Epithelial cell of proximal tubule (primary cell): ENCODE measurements at regions not wholly inside any gene's neighbourhood (a gene's known extent, or its start where the extent isn't known, plus 50 kb on each side); places are given as distances from the start of the nearest gene placed in this dataset.

Experiments used
- DNase-seq: peaks from one replicate; pipeline ENCODE4 v3.0.0-alpha.2; 2011; ENCODE audit warnings: low read depth
- H3K4me3 ChIP-seq: 2 replicates; pipeline ENCODE4 v1.5.1; 2011; ENCODE audit warnings: low read depth, mild to moderate bottlenecking, low read length
- TF ChIP-seq, protein P1 (sequence below): conservative IDR thresholded peaks from 2 replicates; pipeline ENCODE4 v1.5.1; 2012; ENCODE audit warnings: low read depth, mild to moderate bottlenecking, low read length

GRCh38 chr2:239581352-239581901 lies 180.6 kb upstream of the HDAC4 start:
- TF ChIP-seq, protein P1, sequence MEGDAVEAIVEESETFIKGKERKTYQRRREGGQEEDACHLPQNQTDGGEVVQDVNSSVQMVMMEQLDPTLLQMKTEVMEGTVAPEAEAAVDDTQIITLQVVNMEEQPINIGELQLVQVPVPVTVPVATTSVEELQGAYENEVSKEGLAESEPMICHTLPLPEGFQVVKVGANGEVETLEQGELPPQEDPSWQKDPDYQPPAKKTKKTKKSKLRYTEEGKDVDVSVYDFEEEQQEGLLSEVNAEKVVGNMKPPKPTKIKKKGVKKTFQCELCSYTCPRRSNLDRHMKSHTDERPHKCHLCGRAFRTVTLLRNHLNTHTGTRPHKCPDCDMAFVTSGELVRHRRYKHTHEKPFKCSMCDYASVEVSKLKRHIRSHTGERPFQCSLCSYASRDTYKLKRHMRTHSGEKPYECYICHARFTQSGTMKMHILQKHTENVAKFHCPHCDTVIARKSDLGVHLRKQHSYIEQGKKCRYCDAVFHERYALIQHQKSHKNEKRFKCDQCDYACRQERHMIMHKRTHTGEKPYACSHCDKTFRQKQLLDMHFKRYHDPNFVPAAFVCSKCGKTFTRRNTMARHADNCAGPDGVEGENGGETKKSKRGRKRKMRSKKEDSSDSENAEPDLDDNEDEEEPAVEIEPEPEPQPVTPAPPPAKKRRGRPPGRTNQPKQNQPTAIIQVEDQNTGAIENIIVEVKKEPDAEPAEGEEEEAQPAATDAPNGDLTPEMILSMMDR: no peak
- DNase-seq: no peak
- no peak overlapping the region for H3K4me3 ChIP-seq

DNA sequence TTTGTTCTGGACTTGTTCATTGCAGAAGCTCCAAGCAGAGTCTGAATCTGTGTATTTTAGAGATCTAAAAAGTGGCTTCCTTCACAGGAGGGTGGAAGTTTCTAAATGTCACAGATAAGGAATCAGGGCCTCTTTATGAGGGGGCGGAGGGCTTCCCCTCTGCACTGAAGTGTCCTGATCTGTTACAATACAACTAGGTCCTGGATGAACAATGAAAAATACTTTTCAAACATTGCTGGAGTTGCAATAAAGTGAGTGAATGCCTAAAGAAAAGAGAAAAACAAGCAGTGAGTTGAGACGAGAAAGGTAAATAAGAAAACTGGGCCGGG lies 179.3 kb upstream of the HDAC4 start:
- DNase-seq: no peak
- TF ChIP-seq, protein P1: no peak
- no peak overlapping the region for H3K4me3 ChIP-seq

- H3K4me3 ChIP-seq: no peak overlapping the region
- TF ChIP-seq, protein P1: no peak
- no peak for DNase-seq
Measured at GRCh38 chr2:239579524-239580198, 178.8 kb upstream of the HDAC4 start.

DNA sequence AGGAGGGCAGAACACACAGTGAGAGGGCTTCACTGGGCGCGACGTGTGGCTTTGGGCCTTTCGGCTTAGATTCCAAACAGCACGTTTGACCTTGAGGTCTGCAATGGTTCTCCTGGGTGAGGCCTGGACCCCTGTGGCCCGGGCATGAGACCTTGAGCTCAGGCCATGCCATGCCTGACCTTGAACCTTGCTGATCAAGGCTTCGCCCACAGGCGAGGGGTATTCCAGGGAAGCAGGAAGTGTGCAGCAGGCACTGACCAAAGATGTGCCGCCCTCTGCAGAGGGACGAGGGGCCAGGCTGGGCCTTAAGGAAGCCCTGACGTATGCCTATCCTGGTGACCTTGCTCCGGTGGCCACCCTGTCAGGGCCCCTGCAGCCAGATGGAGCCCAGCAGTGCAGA lies 178.3 kb upstream of the HDAC4 start:
- no peak for DNase-seq
- H3K4me3 ChIP-seq: no peak overlapping the region
- TF ChIP-seq, protein P1: no peak

DNA sequence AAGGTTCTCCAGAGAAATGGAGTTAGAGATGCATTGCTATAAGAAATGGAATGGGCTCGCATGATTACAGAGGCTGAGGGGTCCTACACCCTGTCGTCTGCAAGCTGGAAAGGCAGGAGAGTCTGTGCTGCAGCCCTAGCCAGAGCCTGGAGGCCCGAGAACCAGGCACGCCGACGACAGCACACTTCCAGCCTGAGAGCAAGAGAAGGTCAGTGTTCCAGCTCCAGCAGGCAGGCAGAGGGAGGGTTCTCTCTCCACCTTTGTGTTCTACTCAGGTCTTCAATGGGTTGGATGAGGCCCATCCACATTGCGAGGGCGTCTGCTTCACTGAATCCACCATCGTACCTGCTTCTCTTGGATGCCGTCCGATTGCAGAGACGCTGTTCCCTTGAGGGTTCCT lies 177.6 kb upstream of the HDAC4 start:
- H3K4me3 ChIP-seq: no peak overlapping the region
- DNase-seq: no peak
- TF ChIP-seq, protein P1: no peak

GRCh38 chr2:239577935-239578334 lies 177.1 kb upstream of the HDAC4 start:
- no peak overlapping the region for H3K4me3 ChIP-seq
- TF ChIP-seq, protein P1: no peak

More at GRCh38 chr2:239577935-239578334, 177.1 kb upstream of the HDAC4 start:
- no peak for DNase-seq
